Fibroblast of lung (primary cell): ENCODE measurements at regions not wholly inside any gene's neighbourhood (a gene's known extent, or its start where the extent isn't known, plus 50 kb on each side); places are given as distances from the start of the nearest gene placed in this dataset.

Experiments used
- EZH2 ChIP-seq: IDR thresholded peaks from 2 replicates; pipeline ENCODE4 v1.5.1; 2012; ENCODE audit warnings: low read length, control low read depth, mild to moderate bottlenecking; ENCODE audit errors: missing control alignments
- TF ChIP-seq, protein P1 (sequence below), 2 donors: IDR thresholded peaks in 1 of 2; conservative IDR thresholded peaks in 1 of 2; 1 replicate in 1 of 2; 2 replicates in 1 of 2; pipeline ENCODE4 v1.5.1; 2011 to 2012; ENCODE audit warnings: low read length in 2 of 2, control low read depth in 1 of 2, inconsistent platforms in 1 of 2, low read depth in 1 of 2, mild to moderate bottlenecking in 1 of 2

DNA sequence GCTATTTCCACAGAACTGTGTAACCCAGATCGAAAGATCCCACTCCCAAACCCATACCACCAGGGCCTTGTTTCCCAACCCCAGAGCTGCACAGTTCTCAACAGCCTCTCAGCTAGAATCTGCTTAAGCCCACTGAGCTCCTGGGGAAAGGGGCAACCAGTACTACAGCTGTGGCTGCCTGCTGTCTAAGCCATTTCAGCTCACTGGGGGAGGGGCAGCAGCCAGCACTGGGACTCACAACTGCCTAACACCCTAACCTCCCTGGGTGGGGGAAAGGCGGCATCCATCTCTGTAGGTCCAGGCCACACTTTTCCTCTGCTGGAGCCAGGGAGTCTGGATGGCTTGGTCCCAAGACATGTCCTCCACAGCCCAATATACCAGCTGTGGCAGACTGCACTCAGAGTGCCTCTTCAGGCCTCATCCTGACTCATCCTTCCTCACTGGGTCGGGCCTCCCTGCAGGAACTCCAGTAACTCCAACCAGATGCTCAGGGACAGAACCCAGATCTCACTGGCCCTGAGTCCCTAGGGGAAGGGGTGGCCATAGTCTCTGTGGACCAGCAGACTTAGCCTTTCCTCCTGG lies 241.4 kb downstream of the HINT1 start:
- TF ChIP-seq, protein P1, sequence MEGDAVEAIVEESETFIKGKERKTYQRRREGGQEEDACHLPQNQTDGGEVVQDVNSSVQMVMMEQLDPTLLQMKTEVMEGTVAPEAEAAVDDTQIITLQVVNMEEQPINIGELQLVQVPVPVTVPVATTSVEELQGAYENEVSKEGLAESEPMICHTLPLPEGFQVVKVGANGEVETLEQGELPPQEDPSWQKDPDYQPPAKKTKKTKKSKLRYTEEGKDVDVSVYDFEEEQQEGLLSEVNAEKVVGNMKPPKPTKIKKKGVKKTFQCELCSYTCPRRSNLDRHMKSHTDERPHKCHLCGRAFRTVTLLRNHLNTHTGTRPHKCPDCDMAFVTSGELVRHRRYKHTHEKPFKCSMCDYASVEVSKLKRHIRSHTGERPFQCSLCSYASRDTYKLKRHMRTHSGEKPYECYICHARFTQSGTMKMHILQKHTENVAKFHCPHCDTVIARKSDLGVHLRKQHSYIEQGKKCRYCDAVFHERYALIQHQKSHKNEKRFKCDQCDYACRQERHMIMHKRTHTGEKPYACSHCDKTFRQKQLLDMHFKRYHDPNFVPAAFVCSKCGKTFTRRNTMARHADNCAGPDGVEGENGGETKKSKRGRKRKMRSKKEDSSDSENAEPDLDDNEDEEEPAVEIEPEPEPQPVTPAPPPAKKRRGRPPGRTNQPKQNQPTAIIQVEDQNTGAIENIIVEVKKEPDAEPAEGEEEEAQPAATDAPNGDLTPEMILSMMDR (conservative IDR thresholded peaks at IDR 0.05 in 1 of 2, IDR thresholded peaks at IDR 0.05 in 1 of 2; ENCODE audit: low read depth in 1 of 2, low read length in 2 of 2) = no peak
- TF ChIP-seq EZH2 = no peak
